OCI-LY1 (cell line): ENCODE measurements at regions not wholly inside any gene's neighbourhood (a gene's known extent, or its start where the extent isn't known, plus 50 kb on each side); places are given as distances from the start of the nearest gene placed in this dataset.

Experiments
- H2AFZ ChIP-seq: fragments of 200-600 bp; sonication (generic), shearing (Covaris generic); 2 replicates; pipeline ENCODE4 v1.6.0; 2014; ENCODE audit warnings: antibody characterized with exemption, mild to moderate bottlenecking, low read length
- H3F3A ChIP-seq: fragments of 200-600 bp; sonication (generic), shearing (Covaris generic); 2 replicates; pipeline ENCODE4 v1.6.0; 2014; ENCODE audit warnings: mild to moderate bottlenecking, antibody characterized with exemption, low read length, moderate library complexity; ENCODE audit not compliant: insufficient read depth
- H3K27ac ChIP-seq: fragments of 200-600 bp; sonication (generic); 2 replicates; pipeline ENCODE4 v1.5.1; 2014; ENCODE audit warnings: low read length, mixed run types, mild to moderate bottlenecking, low read depth; ENCODE audit not compliant: poor library complexity, severe bottlenecking
- H3K27me3 ChIP-seq: fragments of 200-600 bp; sonication (generic); 2 replicates; pipeline ENCODE4 v1.6.0; 2014; ENCODE audit warnings: antibody characterized with exemption, mild to moderate bottlenecking, low read length, moderate library complexity; ENCODE audit not compliant: insufficient read depth
- H3K36me3 ChIP-seq: fragments of 200-600 bp; sonication (generic); 2 replicates; pipeline ENCODE4 v1.6.1; 2014; ENCODE audit warnings: mild to moderate bottlenecking, antibody characterized with exemption, low read length, moderate library complexity, mixed read lengths; ENCODE audit not compliant: insufficient read depth
- H3K4me1 ChIP-seq: fragments of 200-600 bp; sonication (generic); 2 replicates; pipeline ENCODE4 v1.5.1; 2014; ENCODE audit warnings: mild to moderate bottlenecking, low read length, moderate library complexity; ENCODE audit not compliant: insufficient read depth, severe bottlenecking
- H3K4me2 ChIP-seq: fragments of 200-600 bp; sonication (generic), shearing (Covaris generic); 2 replicates; pipeline ENCODE4 v1.6.1; 2014; ENCODE audit warnings: low read length
- H3K4me3 ChIP-seq: fragments of 200-600 bp; sonication (generic); 2 replicates; pipeline ENCODE4 v1.5.1; 2014; ENCODE audit warnings: low read length, low read depth, mild to moderate bottlenecking, mixed read lengths; ENCODE audit not compliant: poor library complexity, severe bottlenecking
- H3K79me2 ChIP-seq: fragments of 200-600 bp; shearing (Covaris generic); 2 replicates; pipeline ENCODE4 v1.6.1; 2016; ENCODE audit warnings: mixed run types, low read length, mixed read lengths; ENCODE audit not compliant: insufficient read depth
- H3K9ac ChIP-seq: fragments of 200-600 bp; sonication (generic), shearing (Covaris generic); 2 replicates; pipeline ENCODE4 v1.6.1; 2014; ENCODE audit warnings: mild to moderate bottlenecking, low read length, mixed read lengths
- H3K9me2 ChIP-seq: fragments of 200-600 bp; sonication (generic), shearing (Covaris generic); 2 replicates; pipeline ENCODE4 v1.6.1; 2014; ENCODE audit warnings: low read depth, mild to moderate bottlenecking, low read length, mixed read lengths
- H3K9me3 ChIP-seq: fragments of 200-600 bp; shearing (Covaris generic); 2 replicates; pipeline ENCODE4 v1.6.1; 2014; ENCODE audit warnings: low read length, mixed read lengths
- H4K20me1 ChIP-seq: fragments of 200-600 bp; sonication (generic), shearing (Covaris generic); 2 replicates; pipeline ENCODE4 v1.6.0; 2016; ENCODE audit warnings: mild to moderate bottlenecking, low read length; ENCODE audit not compliant: insufficient read depth
- CTCF ChIP-seq: fragments of 200-600 bp; sonication (generic), shearing (Covaris generic); IDR thresholded peaks from 2 replicates; pipeline ENCODE4 v1.5.1; 2017; ENCODE audit warnings: mild to moderate bottlenecking, antibody characterized with exemption, low read length, moderate library complexity, mixed read lengths
- EZH2 ChIP-seq: fragments of 200-600 bp; sonication (generic), shearing (Covaris generic); IDR thresholded peaks from 2 replicates; pipeline ENCODE4 v1.8.0; 2017; ENCODE audit warnings: borderline replicate concordance, mixed run types, mild to moderate bottlenecking, antibody characterized with exemption, low read length, moderate library complexity, mixed read lengths

GRCh38 chr1:102783487-102783886 is 324.8 kb downstream of the COL11A1 start:
- no peak overlapping the region for H3K4me2 ChIP-seq
- no peaks in the 10 kb centered on the region for H3F3A ChIP-seq
- no peak overlapping the region for H3K27ac ChIP-seq
- no peaks in the 10 kb centered on the region for H3K27me3 ChIP-seq
- H3K36me3 ChIP-seq: no peaks in the 10 kb centered on the region
- H3K79me2 ChIP-seq: no peaks in the 10 kb centered on the region
- H3K4me1 ChIP-seq: no peaks in the 10 kb centered on the region
- H2AFZ ChIP-seq: no peak overlapping the region
- no peak overlapping the region for H3K4me3 ChIP-seq
- no peaks in the 10 kb centered on the region for H3K9me2 ChIP-seq
- no peak for TF ChIP-seq EZH2
- TF ChIP-seq CTCF: no peak
- no peaks in the 10 kb centered on the region for H3K9me3 ChIP-seq
- H3K9ac ChIP-seq: no peak overlapping the region
- no peaks in the 10 kb centered on the region for H4K20me1 ChIP-seq

GRCh38 chr1:102782144-102782543 is 326.2 kb downstream of the COL11A1 start:
- no peaks in the 10 kb centered on the region for H3K9me3 ChIP-seq
- no peaks in the 10 kb centered on the region for H3K79me2 ChIP-seq
- H3K36me3 ChIP-seq: no peaks in the 10 kb centered on the region
- no peak overlapping the region for H3K9ac ChIP-seq
- no peak overlapping the region for H3K4me2 ChIP-seq
- no peak overlapping the region for H2AFZ ChIP-seq
- no peaks in the 10 kb centered on the region for H3K9me2 ChIP-seq
- H3K4me1 ChIP-seq: no peaks in the 10 kb centered on the region
- no peak overlapping the region for H3K4me3 ChIP-seq
- H4K20me1 ChIP-seq: no peaks in the 10 kb centered on the region
- TF ChIP-seq CTCF (no peak), EZH2 (no peak)
- no peaks in the 10 kb centered on the region for H3F3A ChIP-seq
- no peak overlapping the region for H3K27ac ChIP-seq
- no peaks in the 10 kb centered on the region for H3K27me3 ChIP-seq

- Histone ChIP-seq H3K27ac (no peak overlapping the region), H2AFZ (no peak overlapping the region), H3K9ac (no peak overlapping the region), H3K9me3 (no peaks in the 10 kb centered on the region), H3F3A (no peaks in the 10 kb centered on the region), H3K27me3 (no peaks in the 10 kb centered on the region), H3K36me3 (no peaks in the 10 kb centered on the region), H3K4me2 (no peak overlapping the region), H3K79me2 (no peaks in the 10 kb centered on the region), H4K20me1 (no peaks in the 10 kb centered on the region), H3K4me3 (no peak overlapping the region), H3K4me1 (no peaks in the 10 kb centered on the region), H3K9me2 (no peaks in the 10 kb centered on the region; the same call in 1 of the 2 replicates)
- TF ChIP-seq CTCF: no peak
- no peak for TF ChIP-seq EZH2
Measured at GRCh38 chr1:102776071-102776470, 332.3 kb downstream of the COL11A1 start.
